OCI-LY1 (cell line): ENCODE measurements at regions not wholly inside any gene's neighbourhood (a gene's known extent, or its start where the extent isn't known, plus 50 kb on each side); places are given as distances from the start of the nearest gene placed in this dataset.

Experiments used
- EZH2 ChIP-seq: fragments of 200-600 bp; sonication (generic), shearing (Covaris generic); IDR thresholded peaks from 2 replicates; pipeline ENCODE4 v1.8.0; 2017; ENCODE audit warnings: borderline replicate concordance, mixed run types, mild to moderate bottlenecking, antibody characterized with exemption, low read length, moderate library complexity, mixed read lengths
- TF ChIP-seq, protein P1 (sequence below): fragments of 200-600 bp; sonication (generic), shearing (Covaris generic); IDR thresholded peaks from 2 replicates; pipeline ENCODE4 v1.5.1; 2017; ENCODE audit warnings: mild to moderate bottlenecking, antibody characterized with exemption, low read length, moderate library complexity, mixed read lengths

DNA sequence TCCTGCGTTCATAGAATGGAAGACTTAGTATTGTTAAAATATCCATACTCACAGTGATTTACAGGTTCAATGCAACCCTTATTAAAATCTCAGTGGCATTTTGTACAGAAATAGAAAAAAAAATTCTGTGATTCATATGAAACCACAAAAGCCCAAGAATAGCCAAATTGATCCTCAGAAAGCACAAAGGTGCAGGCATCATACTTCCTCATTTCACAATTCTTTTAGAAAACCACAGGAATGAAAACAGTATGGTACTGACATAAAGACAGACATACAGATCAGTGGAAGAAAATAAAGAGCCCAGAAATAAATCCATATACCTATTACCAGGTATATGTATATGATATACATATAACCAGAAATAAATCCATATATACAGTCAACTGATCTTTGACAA lies 86.8 kb upstream of the MEGF10 start:
- TF ChIP-seq, protein P1, sequence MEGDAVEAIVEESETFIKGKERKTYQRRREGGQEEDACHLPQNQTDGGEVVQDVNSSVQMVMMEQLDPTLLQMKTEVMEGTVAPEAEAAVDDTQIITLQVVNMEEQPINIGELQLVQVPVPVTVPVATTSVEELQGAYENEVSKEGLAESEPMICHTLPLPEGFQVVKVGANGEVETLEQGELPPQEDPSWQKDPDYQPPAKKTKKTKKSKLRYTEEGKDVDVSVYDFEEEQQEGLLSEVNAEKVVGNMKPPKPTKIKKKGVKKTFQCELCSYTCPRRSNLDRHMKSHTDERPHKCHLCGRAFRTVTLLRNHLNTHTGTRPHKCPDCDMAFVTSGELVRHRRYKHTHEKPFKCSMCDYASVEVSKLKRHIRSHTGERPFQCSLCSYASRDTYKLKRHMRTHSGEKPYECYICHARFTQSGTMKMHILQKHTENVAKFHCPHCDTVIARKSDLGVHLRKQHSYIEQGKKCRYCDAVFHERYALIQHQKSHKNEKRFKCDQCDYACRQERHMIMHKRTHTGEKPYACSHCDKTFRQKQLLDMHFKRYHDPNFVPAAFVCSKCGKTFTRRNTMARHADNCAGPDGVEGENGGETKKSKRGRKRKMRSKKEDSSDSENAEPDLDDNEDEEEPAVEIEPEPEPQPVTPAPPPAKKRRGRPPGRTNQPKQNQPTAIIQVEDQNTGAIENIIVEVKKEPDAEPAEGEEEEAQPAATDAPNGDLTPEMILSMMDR, result no peak
- TF ChIP-seq EZH2, result no peak
